NT2/D1 (cell line): ENCODE measurements at regions not wholly inside any gene's neighbourhood (a gene's known extent, or its start where the extent isn't known, plus 50 kb on each side); places are given as distances from the start of the nearest gene placed in this dataset.

Experiments
- DNase-seq: peaks from one replicate; pipeline ENCODE4 v3.0.0-alpha.2; 2011; ENCODE audit warnings: low read depth, low spot score
- H3K27me3 ChIP-seq: 2 replicates; pipeline ENCODE4 v1.6.0; 2011; ENCODE audit warnings: mild to moderate bottlenecking; ENCODE audit not compliant: insufficient read length, insufficient read depth
- H3K36me3 ChIP-seq: 2 replicates; pipeline ENCODE4 v1.6.1; 2011; ENCODE audit warnings: mild to moderate bottlenecking, low read length, mixed read lengths; ENCODE audit not compliant: insufficient read depth, insufficient read length
- H3K4me1 ChIP-seq: 2 replicates; pipeline ENCODE4 v1.5.1; 2011; ENCODE audit not compliant: insufficient read depth, insufficient read length
- H3K4me3 ChIP-seq: 2 replicates; pipeline ENCODE4 v1.5.1; 2011; ENCODE audit warnings: low read depth; ENCODE audit not compliant: insufficient read length
- H3K9ac ChIP-seq: 2 replicates; pipeline ENCODE4 v1.6.0; 2011; ENCODE audit warnings: low read depth; ENCODE audit not compliant: insufficient read length
- H3K9me3 ChIP-seq: 2 replicates; pipeline ENCODE4 v1.5.1; 2011; ENCODE audit warnings: mild to moderate bottlenecking, low read length; ENCODE audit not compliant: insufficient read depth
- SUZ12 ChIP-seq: IDR thresholded peaks from 2 replicates; pipeline ENCODE4 v1.6.1; 2011; ENCODE audit not compliant: insufficient read length, insufficient read depth; ENCODE audit errors: extremely low read depth
- YY1 ChIP-seq: IDR thresholded peaks from 2 replicates; pipeline ENCODE4 v1.6.1; 2011; ENCODE audit not compliant: insufficient read length, insufficient read depth
- ZNF274 ChIP-seq: IDR thresholded peaks from 2 replicates; pipeline ENCODE4 v1.6.1; 2011; ENCODE audit warnings: mild to moderate bottlenecking, low read depth, low read length

GRCh38 chr1:17958704-17959103 lies 148.9 kb upstream of the IGSF21 start:
- no peak overlapping the region for H3K9ac ChIP-seq
- H3K9me3 ChIP-seq, result no peaks in the 10 kb centered on the region
- DNase-seq, result no peak
- H3K27me3 ChIP-seq, result peaks cover 8% of the 10 kb centered on the region
- H3K4me1 ChIP-seq, result peaks cover 2% of the 10 kb centered on the region
- H3K4me3 ChIP-seq, result no peak overlapping the region
- no peaks in the 10 kb centered on the region for H3K36me3 ChIP-seq
- TF ChIP-seq SUZ12 (no peak), ZNF274 (no peak), YY1 (no peak)

GRCh38 chr1:17963513-17963912 lies 144.1 kb upstream of the IGSF21 start:
- no peak overlapping the region for H3K4me3 ChIP-seq
- H3K9ac ChIP-seq, result no peak overlapping the region
- H3K9me3 ChIP-seq, result no peaks in the 10 kb centered on the region
- no peak for DNase-seq
- H3K27me3 ChIP-seq, result peaks cover 8% of the 10 kb centered on the region
- peaks cover 2% of the 10 kb centered on the region for H3K4me1 ChIP-seq
- no peak for TF ChIP-seq YY1
- no peak for TF ChIP-seq ZNF274
- TF ChIP-seq SUZ12, result no peak
- no peaks in the 10 kb centered on the region for H3K36me3 ChIP-seq

- Histone ChIP-seq H3K4me3 (no peak overlapping the region), H3K9ac (no peak overlapping the region), H3K27me3 (peaks cover 8% of the 10 kb centered on the region), H3K4me1 (peaks cover 2% of the 10 kb centered on the region), H3K36me3 (no peaks in the 10 kb centered on the region), H3K9me3 (no peaks in the 10 kb centered on the region)
- DNase-seq, result no peak
- TF ChIP-seq ZNF274, result no peak
- no peak for TF ChIP-seq YY1
- TF ChIP-seq SUZ12, result no peak
These were observed 142.0 kb upstream of the IGSF21 start for GRCh38 chr1:17965515-17966100.

GRCh38 chr1:17966341-17966740 lies 141.3 kb upstream of the IGSF21 start:
- TF ChIP-seq SUZ12 (no peak), YY1 (no peak), ZNF274 (no peak)
- no peak for DNase-seq

GRCh38 chr1:17967623-17968255 lies 139.9 kb upstream of the IGSF21 start:
- TF ChIP-seq SUZ12, result no peak
- TF ChIP-seq ZNF274, result no peak
- no peak for TF ChIP-seq YY1
- Histone ChIP-seq H3K4me1 (peaks cover 2% of the 10 kb centered on the region), H3K4me3 (no peak overlapping the region), H3K9ac (no peak overlapping the region), H3K36me3 (no peaks in the 10 kb centered on the region), H3K9me3 (no peaks in the 10 kb centered on the region), H3K27me3 (no peaks in the 10 kb centered on the region)
- no peak for DNase-seq

More at GRCh38 chr1:17966341-17966740, 141.3 kb upstream of the IGSF21 start:
- Histone ChIP-seq H3K4me1 (peaks cover 2% of the 10 kb centered on the region), H3K9me3 (no peaks in the 10 kb centered on the region), H3K9ac (no peak overlapping the region), H3K27me3 (peaks cover 4% of the 10 kb centered on the region), H3K36me3 (no peaks in the 10 kb centered on the region), H3K4me3 (no peak overlapping the region)

GRCh38 chr1:17970757-17971156 lies 136.8 kb upstream of the IGSF21 start:
- DNase-seq, result no peak
- no peaks in the 10 kb centered on the region for H3K4me1 ChIP-seq
- H3K9me3 ChIP-seq, result no peaks in the 10 kb centered on the region
- no peak for TF ChIP-seq YY1
- H3K9ac ChIP-seq, result no peak overlapping the region
- H3K27me3 ChIP-seq, result no peaks in the 10 kb centered on the region
- no peaks in the 10 kb centered on the region for H3K36me3 ChIP-seq
- H3K4me3 ChIP-seq, result no peak overlapping the region

- DNase-seq, result peak; percentile 6
- no peak overlapping the region for H3K4me3 ChIP-seq
- H3K9ac ChIP-seq, result no peak overlapping the region
- H3K27me3 ChIP-seq, result no peaks in the 10 kb centered on the region
- no peaks in the 10 kb centered on the region for H3K4me1 ChIP-seq
- no peaks in the 10 kb centered on the region for H3K36me3 ChIP-seq
- H3K9me3 ChIP-seq, result no peaks in the 10 kb centered on the region
- no peak for TF ChIP-seq YY1
- TF ChIP-seq SUZ12, result no peak
- no peak for TF ChIP-seq ZNF274
These were observed 133.9 kb upstream of the IGSF21 start for GRCh38 chr1:17973694-17974093.

- H3K36me3 ChIP-seq, result no peaks in the 10 kb centered on the region
- H3K9ac ChIP-seq, result no peak overlapping the region
- no peaks in the 10 kb centered on the region for H3K27me3 ChIP-seq
- TF ChIP-seq SUZ12 (no peak), ZNF274 (no peak), YY1 (no peak)
- DNase-seq, result no peak
- no peaks in the 10 kb centered on the region for H3K4me1 ChIP-seq
- H3K9me3 ChIP-seq, result no peaks in the 10 kb centered on the region
- no peak overlapping the region for H3K4me3 ChIP-seq
These were observed 130.7 kb upstream of the IGSF21 start for GRCh38 chr1:17976854-17977253.
